ENCODE measurements at regions not wholly inside any gene's neighbourhood (a gene's known extent, or its start where the extent isn't known, plus 50 kb on each side); places are given as distances from the start of the nearest gene placed in this dataset.
A peak's percentile ranks its signal among the peaks of the same experiment; 100 is the strongest.
"Not testable (repeated sequence)": the region's sequence is repeated elsewhere in the genome, so short reads cannot be mapped to it uniquely, and the experiment has no call there.

DNA sequence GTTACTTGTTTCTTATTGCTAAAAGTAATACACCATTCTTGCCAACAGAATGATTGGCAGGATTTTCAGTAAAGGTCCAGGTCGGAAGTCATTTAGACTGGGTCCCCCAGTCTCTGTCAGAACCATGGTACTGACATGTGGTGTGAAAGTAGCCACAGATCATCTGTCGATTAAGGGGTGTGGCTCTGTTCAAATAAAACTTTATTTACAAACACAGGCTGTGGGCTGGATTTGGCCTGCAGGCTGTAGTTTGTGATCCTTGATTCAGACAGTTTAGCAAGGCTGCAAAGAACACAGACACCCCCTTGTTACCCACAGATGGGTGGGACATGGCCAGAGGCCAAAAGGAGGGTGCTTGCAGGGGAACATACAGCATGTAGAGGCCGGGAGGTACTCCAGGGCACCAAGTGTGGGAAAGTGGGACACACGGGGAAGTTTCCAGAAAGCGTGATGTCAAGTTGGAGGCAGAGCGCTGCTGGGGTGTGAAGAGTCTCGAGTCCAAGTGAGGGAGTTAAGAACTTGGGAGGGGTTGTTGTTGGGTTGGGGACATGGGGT is 104.1 kb upstream of the CCZ1B start:
- H3K36me3 ChIP-seq (replicated peaks); H3K9me3 ChIP-seq; in situ Hi-C loops (cut with MboI; ENCODE audit: low sequenced_read_pairs); H3K4me3 ChIP-seq; H3K27me3 ChIP-seq (ENCODE audit: low read depth); DNase-seq (ENCODE audit: low spot score in 2 of 2); H3K4me1 ChIP-seq: not testable (repeated sequence)

DNA sequence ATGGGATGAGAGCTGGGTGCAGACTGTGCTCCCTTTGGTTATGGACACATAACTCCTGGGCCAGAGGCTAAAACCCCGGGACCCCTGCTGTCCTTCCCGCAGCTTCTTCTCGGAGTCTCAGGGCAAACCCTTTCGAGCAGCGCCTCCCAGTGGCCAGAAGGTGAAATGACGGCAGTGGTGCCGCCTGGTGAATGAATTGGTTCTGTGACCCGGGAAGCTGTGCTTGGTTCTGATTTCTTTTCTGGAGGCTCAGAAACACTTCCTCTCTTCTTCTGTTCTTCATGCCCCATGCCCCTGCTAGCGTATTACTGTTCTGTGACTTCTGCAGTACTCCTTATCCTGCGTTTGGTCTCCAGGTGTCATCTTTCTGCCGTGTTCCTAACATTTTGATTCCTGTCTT is 104.7 kb upstream of the CCZ1B start:
- H3K36me3 ChIP-seq (replicated peaks); H3K9me3 ChIP-seq; H3K4me1 ChIP-seq; H3K27me3 ChIP-seq (ENCODE audit: low read depth); H3K4me3 ChIP-seq; in situ Hi-C loops (cut with MboI; ENCODE audit: low sequenced_read_pairs): not testable (repeated sequence)
- DNase-seq (ENCODE audit: low spot score in 2 of 2), result peak in 1 of 2 experiments; percentile 63

DNA sequence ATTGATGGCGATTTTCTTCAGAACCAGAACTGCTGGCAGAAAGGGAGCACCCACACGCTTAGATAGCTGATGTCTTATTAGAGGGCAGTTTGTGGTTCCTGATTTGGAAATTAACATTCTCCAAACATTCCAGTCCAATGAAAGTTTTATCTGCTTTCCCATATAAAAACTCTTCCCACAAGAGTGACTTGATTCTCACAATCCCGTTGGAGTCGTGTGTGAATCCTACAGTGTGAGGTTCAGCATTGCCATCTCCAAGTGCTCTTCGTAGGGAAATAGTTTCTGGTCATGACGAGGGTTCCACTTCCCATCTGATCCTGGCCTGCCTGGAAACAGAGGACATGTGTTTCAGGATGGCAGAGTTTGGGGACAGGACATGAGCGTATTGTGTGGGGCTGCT is 105.4 kb upstream of the CCZ1B start:
- H3K27me3 ChIP-seq (ENCODE audit: low read depth); H3K4me1 ChIP-seq; H3K9me3 ChIP-seq; DNase-seq (ENCODE audit: low spot score in 2 of 2); H3K4me3 ChIP-seq; in situ Hi-C loops (cut with MboI; ENCODE audit: low sequenced_read_pairs); H3K36me3 ChIP-seq (replicated peaks): not testable (repeated sequence)

DNA sequence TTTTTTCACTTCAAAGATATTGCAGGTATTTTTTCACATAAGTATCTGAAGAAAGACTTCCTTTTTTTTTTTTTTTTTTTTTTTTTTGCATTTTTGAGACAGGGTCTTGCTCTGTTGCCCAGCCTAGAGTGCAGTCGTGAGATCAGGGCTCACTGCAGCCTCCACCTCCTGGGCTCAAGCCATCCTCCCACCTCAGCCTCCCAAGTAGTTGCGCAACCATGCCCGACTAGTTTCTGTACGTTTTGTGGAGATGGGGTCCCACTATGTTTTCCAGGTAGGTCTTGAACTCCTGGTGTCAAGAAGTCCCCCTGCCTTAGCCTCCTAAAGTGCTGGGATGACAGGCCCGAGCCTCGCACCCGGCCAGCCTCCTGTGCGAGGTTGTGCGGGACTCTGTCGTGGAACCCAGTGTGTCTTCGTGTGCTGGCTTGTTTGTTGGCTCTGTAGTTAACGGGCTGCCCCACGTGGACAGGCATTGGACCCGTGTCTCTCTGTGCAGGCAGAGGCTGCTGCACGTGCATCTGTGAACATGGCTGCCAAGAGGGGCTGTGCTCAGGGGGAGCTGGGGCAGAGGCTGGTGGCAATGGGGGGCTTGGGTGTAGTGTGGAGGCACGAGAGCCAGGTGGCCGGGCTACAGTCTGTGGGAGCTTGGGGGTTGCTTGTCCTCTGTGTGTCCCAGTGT is 108.0 kb upstream of the CCZ1B start:
- H3K9me3 ChIP-seq; H3K4me3 ChIP-seq; DNase-seq (ENCODE audit: low spot score in 2 of 2); H3K4me1 ChIP-seq; H3K27me3 ChIP-seq (ENCODE audit: low read depth); H3K36me3 ChIP-seq (replicated peaks); in situ Hi-C loops (cut with MboI; ENCODE audit: low sequenced_read_pairs): not testable (repeated sequence)

DNA sequence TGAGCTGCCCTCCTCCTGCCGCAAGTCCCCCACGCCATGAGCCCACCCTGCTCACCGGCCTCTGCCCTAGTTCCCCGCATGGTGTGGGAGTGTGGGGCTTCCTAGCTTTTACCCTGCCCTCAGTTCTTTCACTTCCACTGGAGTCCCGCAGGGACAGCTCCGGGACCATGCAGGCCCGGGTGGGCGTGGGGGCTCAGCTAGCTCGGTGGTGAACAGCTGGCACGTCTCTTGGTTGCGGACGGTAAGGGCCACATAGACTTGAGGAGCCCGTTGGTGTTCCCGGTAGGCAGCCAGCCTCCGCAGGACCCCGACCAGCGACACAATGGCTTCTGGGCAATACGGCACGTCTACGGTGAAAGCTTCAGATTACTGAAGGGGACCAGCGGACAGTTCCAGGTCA is 108.9 kb upstream of the CCZ1B start:
- no peak for DNase-seq (ENCODE audit: low spot score in 2 of 2)
- no peaks in the 10 kb centered on the region for H3K27me3 ChIP-seq (ENCODE audit: low read depth)
- H3K36me3 ChIP-seq (replicated peaks), result no peaks in the 10 kb centered on the region
- no peaks in the 10 kb centered on the region for H3K9me3 ChIP-seq
- no peaks in the 10 kb centered on the region for H3K4me1 ChIP-seq
- H3K4me3 ChIP-seq, result no peak overlapping the region
- in situ Hi-C loops (cut with MboI; ENCODE audit: low sequenced_read_pairs), result no loop called here

DNA sequence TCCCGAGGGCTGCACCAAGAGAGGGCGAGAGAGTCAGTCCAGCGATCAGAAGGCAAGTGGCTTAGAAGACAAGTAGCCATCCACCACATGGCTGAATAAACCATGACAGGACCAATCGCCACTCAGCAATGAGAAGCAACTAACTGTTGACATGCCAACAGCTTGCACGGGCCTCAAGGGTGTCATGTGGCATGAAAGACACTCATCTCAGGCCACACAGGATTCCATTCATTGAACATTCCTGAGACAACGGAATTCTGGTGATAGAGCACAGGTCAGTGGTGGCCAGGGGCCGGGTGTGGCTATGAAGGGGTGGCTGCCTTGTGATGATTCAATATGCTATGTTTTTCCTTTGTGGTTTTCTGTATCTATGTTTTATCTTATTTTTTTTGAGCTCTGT is 110.6 kb upstream of the CCZ1B start:
- H3K27me3 ChIP-seq (ENCODE audit: low read depth); H3K36me3 ChIP-seq (replicated peaks); H3K4me1 ChIP-seq; DNase-seq (ENCODE audit: low spot score in 2 of 2); in situ Hi-C loops (cut with MboI; ENCODE audit: low sequenced_read_pairs); H3K9me3 ChIP-seq; H3K4me3 ChIP-seq: not testable (repeated sequence)

DNA sequence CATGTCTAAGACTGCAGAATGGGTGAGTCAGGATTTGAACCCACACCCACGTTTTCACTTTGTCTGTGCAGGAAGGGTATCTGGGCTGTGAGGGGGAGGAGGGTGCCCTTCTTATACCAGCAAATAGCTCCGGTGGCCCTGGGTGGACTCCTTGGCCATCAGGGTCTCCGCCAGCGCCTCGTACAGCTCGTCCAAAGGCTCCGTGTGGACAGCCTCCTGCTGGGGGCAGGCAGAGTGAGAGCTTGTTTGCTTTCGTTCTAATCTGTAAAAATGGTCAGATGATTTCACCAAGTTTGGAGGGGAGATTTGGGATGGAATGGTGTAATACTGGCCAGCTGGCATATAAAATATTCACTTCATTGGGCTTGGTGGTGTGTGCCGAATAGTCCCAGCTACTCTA is 111.7 kb upstream of the CCZ1B start:
- H3K4me1 ChIP-seq; H3K4me3 ChIP-seq; H3K9me3 ChIP-seq; H3K36me3 ChIP-seq (replicated peaks); H3K27me3 ChIP-seq (ENCODE audit: low read depth); DNase-seq (ENCODE audit: low spot score in 2 of 2); in situ Hi-C loops (cut with MboI; ENCODE audit: low sequenced_read_pairs): not testable (repeated sequence)

DNA sequence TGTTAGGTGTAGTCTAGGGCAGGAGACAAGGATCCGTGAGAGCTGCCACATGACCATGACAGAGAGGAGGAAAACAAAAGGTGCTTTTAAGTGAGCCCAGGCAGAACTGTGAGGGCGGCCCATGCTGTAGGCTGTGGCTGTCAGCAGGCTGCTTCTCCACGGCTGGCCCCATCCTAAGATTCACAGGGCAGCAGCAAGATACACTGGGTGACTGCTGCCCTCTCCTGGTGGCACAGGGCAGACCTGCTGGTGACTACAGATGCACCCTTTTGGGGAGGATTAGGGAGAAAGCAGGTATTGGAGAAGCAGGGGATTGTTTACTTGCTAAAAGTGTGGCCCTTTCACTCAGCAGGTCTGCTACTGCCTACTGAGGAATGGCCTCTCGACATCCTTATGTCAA is 112.2 kb upstream of the CCZ1B start:
- H3K4me3 ChIP-seq; H3K36me3 ChIP-seq (replicated peaks); H3K9me3 ChIP-seq; in situ Hi-C loops (cut with MboI; ENCODE audit: low sequenced_read_pairs); H3K27me3 ChIP-seq (ENCODE audit: low read depth); H3K4me1 ChIP-seq: not testable (repeated sequence)
- peak in 1 of 2 experiments; percentile 59 for DNase-seq (ENCODE audit: low spot score in 2 of 2)

DNA sequence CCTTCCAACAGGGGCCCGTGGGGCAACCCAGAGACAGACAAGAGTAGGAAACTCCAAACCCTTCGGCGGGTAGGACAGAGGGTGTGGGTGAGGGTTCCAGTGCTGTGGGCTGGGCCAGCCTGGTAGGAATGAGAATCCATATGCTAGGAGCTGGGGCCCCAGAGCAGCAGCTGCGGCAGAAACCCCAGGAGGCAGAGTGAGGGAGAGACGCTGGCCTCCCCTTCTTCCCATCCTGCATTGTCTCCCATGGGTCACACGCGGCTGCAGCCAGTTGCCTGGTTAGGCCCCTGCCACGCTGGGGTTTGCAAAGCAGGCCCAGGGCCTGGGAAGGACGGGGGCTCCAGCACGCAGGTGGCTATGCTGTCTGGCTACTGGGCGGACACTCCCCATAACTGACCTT is 113.1 kb upstream of the CCZ1B start:
- DNase-seq (ENCODE audit: low spot score in 2 of 2); H3K4me3 ChIP-seq; H3K9me3 ChIP-seq; in situ Hi-C loops (cut with MboI; ENCODE audit: low sequenced_read_pairs); H3K27me3 ChIP-seq (ENCODE audit: low read depth); H3K4me1 ChIP-seq; H3K36me3 ChIP-seq (replicated peaks): not testable (repeated sequence)

DNA sequence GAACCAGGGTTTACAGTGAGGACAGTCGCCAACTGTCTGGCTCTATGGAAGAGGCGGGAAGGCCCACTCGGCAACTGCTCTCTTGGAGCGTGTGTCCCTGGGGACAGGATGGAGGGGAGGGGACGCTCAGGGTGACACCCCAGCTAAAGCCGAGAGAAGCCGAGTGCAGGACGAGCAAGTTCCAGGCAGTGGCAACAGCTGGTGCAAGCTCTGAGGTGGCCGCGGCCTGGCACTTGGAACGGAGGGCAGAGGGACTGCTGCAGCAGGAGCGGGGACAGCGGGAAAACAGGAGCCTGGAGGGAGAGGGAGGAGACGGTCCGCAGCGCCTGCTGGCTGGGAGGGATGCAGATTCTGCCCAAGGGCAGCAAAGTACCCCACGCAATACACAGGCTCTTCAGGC is 113.8 kb upstream of the CCZ1B start:
- H3K36me3 ChIP-seq (replicated peaks); H3K9me3 ChIP-seq; in situ Hi-C loops (cut with MboI; ENCODE audit: low sequenced_read_pairs): not testable (repeated sequence)

DNA sequence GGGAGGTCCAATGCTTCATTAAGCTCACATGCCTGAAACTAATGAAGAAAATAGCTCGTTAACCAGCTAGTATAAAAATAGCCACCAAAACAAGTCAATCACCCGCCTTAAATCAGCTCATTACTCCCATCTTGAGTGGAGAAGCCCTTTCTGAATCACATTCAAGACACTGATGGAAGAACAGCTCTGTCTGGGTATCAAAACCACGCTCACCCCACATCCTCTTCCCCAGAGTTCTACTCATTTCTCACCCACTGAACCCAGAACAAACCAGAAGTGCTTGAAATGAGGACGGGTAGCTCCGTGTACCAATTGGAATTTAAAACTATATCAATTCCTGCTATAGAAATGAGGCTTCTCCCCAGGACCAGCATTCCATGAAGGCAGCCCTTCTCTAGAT is 120.8 kb upstream of the CCZ1B start:
- H3K4me3 ChIP-seq; DNase-seq (ENCODE audit: low spot score in 2 of 2); H3K4me1 ChIP-seq; H3K9me3 ChIP-seq; in situ Hi-C loops (cut with MboI; ENCODE audit: low sequenced_read_pairs); H3K36me3 ChIP-seq (replicated peaks); H3K27me3 ChIP-seq (ENCODE audit: low read depth): not testable (repeated sequence)

More for the DNA sequence above, 113.8 kb upstream of the CCZ1B start:
- not testable (repeated sequence) for H3K27me3 ChIP-seq (ENCODE audit: low read depth); H3K4me3 ChIP-seq; DNase-seq (ENCODE audit: low spot score in 2 of 2); H3K4me1 ChIP-seq

DNA sequence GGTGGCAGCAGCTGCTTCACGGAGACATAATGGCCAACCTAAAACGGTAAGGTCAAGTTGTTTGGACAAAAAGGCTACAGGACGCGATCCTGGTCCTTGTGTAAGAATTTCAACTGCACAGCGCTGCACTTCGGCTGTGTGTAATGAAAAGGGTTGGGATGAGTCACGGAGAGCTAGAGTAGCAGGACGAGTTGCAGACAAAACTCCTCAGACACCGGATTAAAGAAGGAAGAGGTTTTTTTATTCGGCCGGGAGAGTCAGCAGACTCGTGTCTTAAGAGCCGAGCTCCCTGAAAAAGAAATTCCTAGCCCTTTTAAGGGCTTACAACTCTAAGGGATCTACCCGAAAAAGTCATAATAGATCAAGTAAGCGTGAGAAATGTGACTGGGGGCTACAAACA is 124.2 kb upstream of the CCZ1B start:
- DNase-seq (ENCODE audit: low spot score in 2 of 2); H3K36me3 ChIP-seq (replicated peaks); H3K4me1 ChIP-seq; in situ Hi-C loops (cut with MboI; ENCODE audit: low sequenced_read_pairs); H3K9me3 ChIP-seq; H3K27me3 ChIP-seq (ENCODE audit: low read depth); H3K4me3 ChIP-seq: not testable (repeated sequence)

DNA sequence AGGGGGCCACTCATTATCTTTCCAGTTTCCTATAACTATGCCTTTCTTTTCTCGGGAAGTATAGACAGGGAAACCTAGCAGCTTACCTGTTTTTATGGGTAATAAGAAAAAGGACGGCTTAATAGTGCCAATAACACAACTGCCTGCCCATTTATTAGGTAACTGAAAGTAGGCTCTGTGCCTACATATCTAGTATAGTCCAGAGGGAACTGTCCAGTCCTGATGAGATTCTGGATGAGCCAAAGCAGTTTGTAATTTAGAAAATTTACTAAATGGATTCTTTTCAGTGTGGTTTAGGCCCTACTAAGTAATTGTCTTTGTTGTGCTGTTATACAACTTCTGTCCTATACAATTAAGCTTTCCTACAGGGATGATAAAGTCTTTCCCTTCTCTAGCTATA is 125.5 kb upstream of the CCZ1B start:
- H3K4me3 ChIP-seq; H3K36me3 ChIP-seq (replicated peaks); H3K4me1 ChIP-seq; in situ Hi-C loops (cut with MboI; ENCODE audit: low sequenced_read_pairs); H3K27me3 ChIP-seq (ENCODE audit: low read depth); DNase-seq (ENCODE audit: low spot score in 2 of 2); H3K9me3 ChIP-seq: not testable (repeated sequence)

DNA sequence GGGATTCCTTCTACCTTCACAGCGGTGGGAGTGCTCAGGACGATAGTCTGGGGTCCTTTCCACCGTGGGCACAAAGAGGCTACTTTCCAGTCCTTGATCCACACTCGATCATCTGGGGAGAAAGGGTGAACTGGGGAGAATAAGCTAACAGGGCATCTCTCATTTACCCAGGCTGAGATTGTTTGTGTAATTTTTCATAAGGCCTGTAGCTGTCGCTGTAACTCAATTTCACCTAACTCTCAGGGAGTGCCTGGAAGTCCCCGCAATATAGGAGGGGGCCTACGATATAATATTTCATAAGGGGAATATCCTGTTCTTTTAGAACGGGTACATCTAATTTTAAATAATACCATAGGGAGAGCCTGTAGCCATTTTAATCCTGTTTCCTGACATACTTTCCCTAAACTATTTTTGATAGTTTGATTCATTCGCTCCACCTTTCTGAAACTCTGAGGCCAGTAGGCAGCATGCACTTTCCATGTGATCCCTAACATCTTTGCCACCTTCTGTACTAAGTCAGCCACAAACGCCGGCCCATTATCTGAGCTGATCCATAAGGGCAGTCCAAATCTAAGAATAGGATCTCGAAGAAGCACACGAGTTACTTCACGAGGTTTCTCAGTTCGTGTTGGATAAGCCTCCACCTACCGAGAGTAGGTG is 127.2 kb upstream of the CCZ1B start:
- in situ Hi-C loops (cut with MboI; ENCODE audit: low sequenced_read_pairs); DNase-seq (ENCODE audit: low spot score in 2 of 2); H3K4me1 ChIP-seq; H3K9me3 ChIP-seq; H3K27me3 ChIP-seq (ENCODE audit: low read depth); H3K36me3 ChIP-seq (replicated peaks); H3K4me3 ChIP-seq: not testable (repeated sequence)

DNA sequence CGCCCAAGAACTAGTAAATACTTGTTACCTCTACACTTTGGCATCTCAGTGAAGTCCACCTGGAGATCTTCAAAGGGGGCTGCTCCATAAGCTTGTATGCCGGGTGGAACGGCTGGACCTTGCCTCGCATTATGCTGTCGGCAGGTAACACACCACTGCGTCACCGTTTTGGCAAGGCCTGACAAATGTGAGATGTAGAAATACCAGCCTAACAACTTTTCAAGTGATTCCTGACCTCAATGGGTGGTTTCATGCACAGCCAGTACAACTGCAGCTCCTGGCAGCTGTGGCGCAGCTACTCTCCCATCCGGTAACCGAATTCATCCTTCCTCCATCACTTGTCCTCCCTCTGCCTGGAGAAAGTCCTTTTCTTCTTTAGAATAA is 127.7 kb upstream of the CCZ1B start:
- H3K4me1 ChIP-seq; H3K9me3 ChIP-seq; DNase-seq (ENCODE audit: low spot score in 2 of 2); H3K27me3 ChIP-seq (ENCODE audit: low read depth); H3K36me3 ChIP-seq (replicated peaks); H3K4me3 ChIP-seq; in situ Hi-C loops (cut with MboI; ENCODE audit: low sequenced_read_pairs): not testable (repeated sequence)

Measured in HAP-1 (cell line).